ENCODE measurements at regions not wholly inside any gene's neighbourhood (a gene's known extent, or its start where the extent isn't known, plus 50 kb on each side); places are given as distances from the start of the nearest gene placed in this dataset.
"Not testable (repeated sequence)": the region's sequence is repeated elsewhere in the genome, so short reads cannot be mapped to it uniquely, and the experiment has no call there.

GRCh38 chr2:61597300-61598289 is 59.4 kb upstream of the XPO1 start:
- ChIA-PET POLR2A (no interaction called here), CTCF (no interaction called here)
- intact Hi-C loops (cut with micrococcal nuclease), result no loop called here
- Mint-ChIP-seq H3K27me3 (peaks cover 11% of the 10 kb centered on the region), H3K4me3 (no peak overlapping the region), H3K4me1 (no peaks in the 10 kb centered on the region), H3K27ac (no peak overlapping the region), H3K36me3 (ENCODE audit: low read depth) (no peaks in the 10 kb centered on the region), H3K9me3 (peaks cover 8% of the 10 kb centered on the region)
- ATAC-seq (ENCODE audit: low read depth) (no peak), DNase-seq (no peak)
- TF ChIP-seq, protein P1, sequence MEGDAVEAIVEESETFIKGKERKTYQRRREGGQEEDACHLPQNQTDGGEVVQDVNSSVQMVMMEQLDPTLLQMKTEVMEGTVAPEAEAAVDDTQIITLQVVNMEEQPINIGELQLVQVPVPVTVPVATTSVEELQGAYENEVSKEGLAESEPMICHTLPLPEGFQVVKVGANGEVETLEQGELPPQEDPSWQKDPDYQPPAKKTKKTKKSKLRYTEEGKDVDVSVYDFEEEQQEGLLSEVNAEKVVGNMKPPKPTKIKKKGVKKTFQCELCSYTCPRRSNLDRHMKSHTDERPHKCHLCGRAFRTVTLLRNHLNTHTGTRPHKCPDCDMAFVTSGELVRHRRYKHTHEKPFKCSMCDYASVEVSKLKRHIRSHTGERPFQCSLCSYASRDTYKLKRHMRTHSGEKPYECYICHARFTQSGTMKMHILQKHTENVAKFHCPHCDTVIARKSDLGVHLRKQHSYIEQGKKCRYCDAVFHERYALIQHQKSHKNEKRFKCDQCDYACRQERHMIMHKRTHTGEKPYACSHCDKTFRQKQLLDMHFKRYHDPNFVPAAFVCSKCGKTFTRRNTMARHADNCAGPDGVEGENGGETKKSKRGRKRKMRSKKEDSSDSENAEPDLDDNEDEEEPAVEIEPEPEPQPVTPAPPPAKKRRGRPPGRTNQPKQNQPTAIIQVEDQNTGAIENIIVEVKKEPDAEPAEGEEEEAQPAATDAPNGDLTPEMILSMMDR (IDR thresholded peaks at IDR 0.05), result no peak

DNA sequence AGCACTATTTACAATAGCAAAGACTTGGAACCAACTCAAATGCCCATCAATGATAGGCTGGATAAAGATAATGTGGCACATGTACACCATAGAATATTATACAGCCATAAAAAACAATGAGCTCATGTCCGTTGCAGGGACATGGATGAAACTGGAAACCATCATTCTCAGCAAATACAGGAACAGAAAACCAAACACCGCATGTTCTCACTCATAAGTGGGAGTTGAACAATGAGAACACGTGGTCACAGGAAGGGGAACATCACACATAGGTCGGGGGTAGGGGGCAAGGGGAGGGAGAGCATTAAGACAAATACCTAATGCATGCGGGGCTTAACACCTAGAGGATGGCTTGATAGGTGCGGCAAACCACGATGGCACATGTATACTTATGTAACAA is 56.0 kb upstream of the XPO1 start:
- H3K9me3 Mint-ChIP-seq; H3K4me3 Mint-ChIP-seq; DNase-seq; H3K27me3 Mint-ChIP-seq; H3K27ac Mint-ChIP-seq; ATAC-seq (ENCODE audit: low read depth); intact Hi-C loops (cut with micrococcal nuclease); CTCF ChIA-PET; POLR2A ChIA-PET; H3K4me1 Mint-ChIP-seq; H3K36me3 Mint-ChIP-seq (ENCODE audit: low read depth): not testable (repeated sequence)

GRCh38 chr2:61593648-61594047 is 55.5 kb upstream of the XPO1 start:
- H3K9me3 Mint-ChIP-seq; H3K27me3 Mint-ChIP-seq; POLR2A ChIA-PET; H3K4me1 Mint-ChIP-seq; H3K27ac Mint-ChIP-seq; ATAC-seq (ENCODE audit: low read depth); H3K4me3 Mint-ChIP-seq; DNase-seq; CTCF ChIA-PET; H3K36me3 Mint-ChIP-seq (ENCODE audit: low read depth); intact Hi-C loops (cut with micrococcal nuclease): not testable (repeated sequence)

GRCh38 chr2:61590214-61590613 is 52.1 kb upstream of the XPO1 start:
- ChIA-PET CTCF (no interaction called here), POLR2A (no interaction called here)
- intact Hi-C loops (cut with micrococcal nuclease), result no loop called here
- TF ChIP-seq, protein P1 (IDR thresholded peaks at IDR 0.05), result no peak
- no peaks in the 10 kb centered on the region for H3K4me1 Mint-ChIP-seq
- no peaks in the 10 kb centered on the region for H3K36me3 Mint-ChIP-seq (ENCODE audit: low read depth)
- DNase-seq, result no peak
- no peak for ATAC-seq (ENCODE audit: low read depth)
- peaks cover 8% of the 10 kb centered on the region for H3K9me3 Mint-ChIP-seq
- H3K27me3 Mint-ChIP-seq, result peaks cover 8% of the 10 kb centered on the region
- no peak overlapping the region for H3K27ac Mint-ChIP-seq
- no peak overlapping the region for H3K4me3 Mint-ChIP-seq

DNA sequence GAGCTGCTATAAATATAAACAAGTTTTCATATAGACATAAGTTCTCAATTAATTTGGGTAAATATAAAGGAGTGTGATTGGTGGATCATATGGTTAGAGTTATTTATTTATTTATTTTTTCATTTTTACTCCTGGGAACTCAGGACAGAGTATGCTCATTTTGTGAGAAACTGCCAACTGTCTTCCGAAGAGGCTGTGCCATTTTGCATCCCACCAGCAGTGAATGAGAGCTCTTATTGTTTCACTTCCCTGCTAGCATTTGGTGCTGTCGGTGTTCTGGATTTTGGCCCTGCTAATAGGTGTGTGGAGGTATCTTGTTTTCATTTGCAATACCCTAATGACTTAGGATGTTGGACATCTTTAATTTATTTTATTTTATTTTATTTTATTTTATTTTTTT is 50.4 kb upstream of the XPO1 start:
- intact Hi-C loops (cut with micrococcal nuclease), result no loop called here
- H3K9me3 Mint-ChIP-seq, result peaks cover 5% of the 10 kb centered on the region
- ATAC-seq (ENCODE audit: low read depth), result no peak
- CTCF ChIA-PET, result no interaction called here
- no peaks in the 10 kb centered on the region for H3K36me3 Mint-ChIP-seq (ENCODE audit: low read depth)
- POLR2A ChIA-PET, result no interaction called here
- peaks cover 5% of the 10 kb centered on the region for H3K27me3 Mint-ChIP-seq
- no peak overlapping the region for H3K4me3 Mint-ChIP-seq
- DNase-seq, result no peak
- H3K27ac Mint-ChIP-seq, result no peak overlapping the region
- TF ChIP-seq, protein P1 (IDR thresholded peaks at IDR 0.05), result no peak
- H3K4me1 Mint-ChIP-seq, result no peaks in the 10 kb centered on the region
